ENCODE measurements at regions not wholly inside any gene's neighbourhood (a gene's known extent, or its start where the extent isn't known, plus 50 kb on each side); places are given as distances from the start of the nearest gene placed in this dataset.
A peak's percentile ranks its signal among the peaks of the same experiment; 100 is the strongest.

DNA sequence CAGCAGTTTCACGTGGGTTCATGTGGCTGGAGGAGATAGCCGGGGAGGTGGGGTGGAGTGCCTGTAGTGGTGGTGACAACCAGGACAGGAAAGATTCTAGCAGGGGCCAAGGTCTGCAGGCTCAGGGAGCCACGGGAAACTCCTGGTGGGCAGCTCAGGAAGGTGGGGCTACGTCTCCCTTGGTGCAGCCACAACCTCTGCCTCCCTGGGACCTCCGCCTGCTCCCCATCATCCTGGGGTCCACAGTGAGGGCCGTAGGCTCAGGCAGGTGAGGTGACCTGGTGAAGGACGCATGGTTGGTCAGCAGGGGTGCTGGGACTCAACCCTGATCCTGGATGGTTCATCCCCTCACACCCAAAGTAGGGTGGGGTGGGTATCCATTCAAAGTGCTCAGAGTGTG is 524.1 kb downstream of the TBC1D22A start:
- DNase-seq = no peak

DNA sequence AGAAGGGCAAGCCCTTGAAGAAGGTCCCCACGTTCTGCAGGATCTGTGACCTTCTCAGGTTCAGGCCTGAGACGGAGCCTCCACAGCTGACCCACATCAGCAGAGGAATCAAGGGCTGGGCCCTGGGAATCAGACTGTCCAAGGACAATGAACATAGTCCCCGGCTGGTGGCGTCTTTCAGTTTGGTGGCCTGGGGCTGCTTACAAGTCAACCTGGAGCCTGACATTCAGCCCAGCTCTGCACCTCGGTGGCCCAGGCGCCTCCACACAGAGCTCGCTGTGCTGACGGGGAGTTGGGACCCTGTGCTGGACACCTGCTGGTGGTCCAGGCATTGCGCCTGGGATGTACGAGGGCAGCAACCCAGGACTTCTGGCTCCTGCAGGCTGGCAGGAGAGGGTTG is 523.5 kb downstream of the TBC1D22A start:
- DNase-seq = no peak

GRCh38 chr22:47284822-47285221 is 522.4 kb downstream of the TBC1D22A start:
- DNase-seq = no peak

DNA sequence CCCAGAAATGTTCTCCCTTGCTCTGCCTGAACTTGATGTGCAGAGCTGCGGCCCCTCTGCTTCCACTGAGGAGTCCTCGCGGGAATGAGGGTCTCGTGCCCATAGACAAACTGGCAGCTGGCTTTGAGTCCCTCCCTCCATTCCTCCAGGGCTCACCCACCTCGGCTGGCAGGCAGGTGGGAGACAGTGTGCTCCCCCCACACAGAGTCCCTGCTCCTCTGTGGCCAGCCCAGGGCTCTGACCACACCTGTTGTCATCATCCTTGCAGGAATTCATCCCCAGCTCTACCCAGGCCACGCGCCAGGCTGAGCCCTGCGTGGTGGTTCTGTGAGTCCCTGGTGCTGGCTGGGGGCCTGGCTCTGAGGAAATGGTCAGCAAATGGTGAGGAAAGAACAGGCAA is 521.9 kb downstream of the TBC1D22A start:
- no peak for DNase-seq

- DNase-seq = no peak
Observed at GRCh38 chr22:47283616-47284270, 521.3 kb downstream of the TBC1D22A start.

GRCh38 chr22:47282851-47283250 is 520.4 kb downstream of the TBC1D22A start:
- no peak for DNase-seq

- no peak for DNase-seq
Observed at GRCh38 chr22:47282366-47282765, 519.9 kb downstream of the TBC1D22A start.

GRCh38 chr22:47281126-47282106 is 519.0 kb downstream of the TBC1D22A start:
- DNase-seq = no peak

GRCh38 chr22:47280301-47280700 is 517.9 kb downstream of the TBC1D22A start:
- no peak for DNase-seq

DNA sequence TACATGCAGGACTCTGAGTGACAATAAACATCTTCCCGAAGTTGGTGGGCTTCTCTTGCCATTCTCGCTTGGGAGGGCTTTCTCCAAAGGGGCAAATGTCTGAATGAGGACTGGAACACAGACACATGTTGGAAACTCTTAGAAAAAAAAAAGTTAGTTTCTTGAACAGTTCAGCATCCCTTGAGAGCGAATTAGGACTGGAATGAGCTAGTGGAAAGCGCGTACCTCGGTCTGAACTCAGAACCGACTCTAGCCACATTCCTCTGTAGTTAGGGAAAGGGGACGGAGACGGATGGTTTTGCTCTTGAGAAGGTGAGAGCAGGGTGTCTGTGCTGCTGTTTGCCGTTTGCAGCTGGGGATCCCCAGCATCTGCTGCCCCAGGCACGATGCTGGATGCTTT is 517.3 kb downstream of the TBC1D22A start:
- no peak for DNase-seq

DNA sequence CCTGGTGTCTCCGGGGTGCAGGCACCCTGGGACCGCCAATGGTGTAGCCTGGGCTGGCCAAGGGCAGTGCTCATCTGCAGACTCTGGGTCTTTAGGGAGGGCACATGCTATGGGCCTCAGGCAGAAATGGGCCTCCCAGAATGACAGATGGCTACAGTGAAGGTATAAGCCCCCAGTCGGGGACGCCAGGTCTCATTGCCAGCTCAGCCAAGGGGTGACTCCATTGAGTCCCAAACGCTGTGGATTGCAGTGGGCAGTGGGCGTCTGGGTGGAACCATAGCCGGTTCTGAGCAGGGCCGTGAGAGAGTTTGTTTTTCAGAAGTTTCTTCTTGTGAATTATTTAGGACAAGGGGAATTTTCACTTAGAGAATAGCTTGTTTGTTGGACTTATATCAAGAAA is 516.9 kb downstream of the TBC1D22A start:
- peak; percentile 34 for DNase-seq

DNA sequence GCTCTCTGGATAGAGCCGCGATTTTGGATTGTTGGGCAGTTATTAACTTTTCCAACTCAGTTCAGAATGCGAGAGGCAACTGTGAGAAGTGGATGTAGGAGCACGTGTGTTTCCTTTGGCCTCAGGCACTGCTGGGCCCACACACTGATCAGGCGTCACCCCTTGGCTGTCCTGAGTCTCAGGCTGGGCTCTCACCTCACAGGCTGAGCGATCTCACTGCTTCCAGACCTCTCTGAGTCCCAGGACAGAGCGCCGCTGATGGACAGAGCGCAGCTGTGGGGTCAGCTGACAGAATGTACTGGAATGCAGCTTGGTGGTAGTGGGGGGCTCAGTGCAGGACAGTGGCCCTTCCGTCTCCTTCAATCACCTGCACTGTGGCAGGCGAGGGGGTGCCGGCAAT is 516.2 kb downstream of the TBC1D22A start:
- peak; percentile 28 for DNase-seq

DNA sequence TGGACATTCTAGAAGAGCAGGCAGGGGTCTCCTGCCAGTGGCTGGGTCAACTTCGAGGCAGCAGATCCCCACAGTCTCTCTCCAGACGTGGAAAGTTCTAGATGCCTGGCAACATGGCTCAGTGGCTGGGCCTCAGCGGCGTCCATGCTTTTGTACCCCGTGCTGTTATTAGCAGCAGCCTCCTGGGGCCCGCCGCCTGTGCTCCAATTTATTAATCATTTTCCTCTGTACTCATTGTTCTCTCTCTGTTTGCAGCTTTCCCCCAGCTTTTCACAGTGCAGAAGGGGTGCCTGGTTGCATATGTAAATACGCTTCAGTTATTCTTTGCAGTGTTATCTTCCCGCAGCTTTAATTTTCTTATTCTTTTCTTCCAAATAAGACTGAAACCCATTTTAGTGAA is 515.1 kb downstream of the TBC1D22A start:
- DNase-seq = peak; percentile 17

GRCh38 chr22:47276991-47277390 is 514.5 kb downstream of the TBC1D22A start:
- DNase-seq = no peak

- peak; percentile 21 for DNase-seq
Observed at GRCh38 chr22:47276450-47276820, 514.0 kb downstream of the TBC1D22A start.

DNA sequence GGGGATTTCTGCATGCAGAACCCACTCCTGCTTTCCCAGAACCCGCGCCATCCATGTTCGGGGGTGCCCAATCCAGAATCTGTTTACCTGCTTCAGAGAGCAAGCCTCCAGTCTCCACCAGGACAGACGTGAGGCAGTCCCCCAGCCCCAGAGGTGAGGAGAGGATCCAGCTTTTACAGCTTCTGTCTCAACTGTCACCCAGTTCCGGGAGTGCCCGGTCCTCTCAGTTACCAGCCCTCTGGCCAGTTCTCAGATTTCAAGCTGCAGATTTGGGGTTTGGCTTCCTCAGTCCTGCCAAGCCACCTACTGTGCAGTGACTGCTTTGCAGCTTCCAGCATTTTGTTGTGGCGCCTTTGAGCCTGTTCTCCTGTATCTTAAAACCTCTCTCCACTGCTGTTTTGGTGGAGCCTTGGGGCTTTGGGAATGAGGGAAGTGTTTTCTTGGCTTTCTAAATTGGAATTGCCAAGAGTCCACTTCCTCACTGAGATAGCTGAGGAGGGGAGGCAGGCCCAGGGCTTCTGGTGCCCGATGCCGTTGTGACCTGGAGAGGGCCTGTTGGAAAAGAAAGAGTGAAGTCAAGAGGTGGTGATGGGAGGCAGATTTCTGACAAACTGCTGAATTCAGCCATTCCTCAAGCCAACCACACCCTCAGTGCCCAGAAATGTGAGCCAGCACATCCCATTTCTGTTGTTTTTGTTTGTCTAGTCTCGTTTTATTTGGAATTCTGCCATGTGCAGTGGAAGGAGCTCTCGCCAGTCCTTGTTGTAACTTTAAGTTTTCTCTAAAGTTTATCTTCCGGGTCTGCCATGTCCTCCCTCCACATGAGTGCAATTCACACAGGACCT is 513.4 kb downstream of the TBC1D22A start:
- peak; percentile 48 for DNase-seq

- peak; percentile 12 for DNase-seq
Observed at GRCh38 chr22:47274196-47274595, 511.7 kb downstream of the TBC1D22A start.

DNA sequence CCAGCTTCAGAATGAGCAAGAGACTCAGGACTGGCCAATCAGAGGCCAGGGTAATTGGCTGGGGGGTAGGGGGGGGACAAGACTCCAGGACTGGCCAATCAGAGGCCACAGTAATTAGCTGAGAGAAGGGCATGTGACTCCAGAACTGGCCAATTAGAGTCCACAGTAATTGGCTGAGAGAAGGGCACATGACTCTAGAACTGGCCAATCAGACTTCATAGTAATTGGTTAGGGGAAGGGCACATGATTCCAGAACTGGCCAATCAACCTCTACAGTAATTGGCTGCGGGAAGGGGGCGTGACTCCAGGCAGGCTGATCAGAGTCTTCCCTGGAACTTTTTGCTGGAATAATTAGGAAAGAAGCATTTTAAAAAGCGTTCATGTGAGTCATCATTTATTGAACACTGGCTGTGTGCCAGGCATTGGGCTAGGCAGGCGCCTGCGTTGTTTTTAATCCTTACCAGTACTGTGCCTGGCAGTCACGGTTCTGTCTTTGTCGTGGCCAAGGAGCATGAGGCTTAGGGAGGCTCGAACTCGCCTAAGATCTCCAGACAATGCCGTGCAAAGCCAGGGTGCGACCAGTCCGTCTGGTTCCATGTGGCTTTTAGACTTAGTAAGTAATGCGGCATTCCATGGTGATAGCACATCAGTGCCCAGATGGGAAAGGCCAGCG is 508.1 kb downstream of the TBC1D22A start:
- peak; percentile 62 for DNase-seq

GRCh38 chr22:47269516-47270088 is 507.2 kb downstream of the TBC1D22A start:
- DNase-seq = peak; percentile 22

DNA sequence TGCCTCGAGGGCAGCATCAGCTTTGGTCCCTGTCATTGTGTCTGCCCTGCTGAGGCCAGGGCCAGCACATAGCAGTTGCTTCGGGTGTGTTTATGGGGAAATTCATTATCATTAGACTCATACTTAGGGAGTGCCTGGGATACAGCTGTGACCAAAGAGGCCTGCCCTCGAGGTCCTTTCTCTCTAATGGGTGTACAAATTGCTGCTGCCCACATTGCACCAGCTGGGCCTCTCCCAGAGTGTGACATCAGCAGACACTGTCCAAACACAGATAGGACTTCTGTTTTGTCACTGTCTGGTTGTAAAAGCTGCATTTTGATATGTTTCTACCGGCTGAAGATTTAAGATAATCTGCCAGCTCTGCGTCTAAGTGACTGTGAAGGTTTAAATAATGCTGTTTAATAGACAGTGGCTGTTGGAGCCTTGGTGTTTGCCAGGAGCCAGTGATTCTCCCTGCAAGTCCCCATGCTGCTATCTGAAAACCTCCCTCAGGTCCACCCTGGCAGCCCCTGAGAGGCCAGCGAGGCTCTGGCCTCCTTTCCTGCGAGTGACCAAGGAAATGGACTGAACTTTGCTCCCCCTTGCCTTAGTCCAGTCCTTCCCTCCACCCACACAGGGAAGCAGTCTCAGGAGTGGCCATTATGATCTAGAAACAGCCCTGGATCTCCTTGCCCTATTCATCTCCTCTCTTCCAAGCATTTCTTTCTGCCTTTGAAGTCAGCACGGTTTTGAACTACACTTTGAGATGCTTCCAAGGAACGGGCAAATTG is 505.2 kb downstream of the TBC1D22A start:
- no peak for DNase-seq

- no peak for DNase-seq
Observed at GRCh38 chr22:47266329-47266728, 503.9 kb downstream of the TBC1D22A start.

DNA sequence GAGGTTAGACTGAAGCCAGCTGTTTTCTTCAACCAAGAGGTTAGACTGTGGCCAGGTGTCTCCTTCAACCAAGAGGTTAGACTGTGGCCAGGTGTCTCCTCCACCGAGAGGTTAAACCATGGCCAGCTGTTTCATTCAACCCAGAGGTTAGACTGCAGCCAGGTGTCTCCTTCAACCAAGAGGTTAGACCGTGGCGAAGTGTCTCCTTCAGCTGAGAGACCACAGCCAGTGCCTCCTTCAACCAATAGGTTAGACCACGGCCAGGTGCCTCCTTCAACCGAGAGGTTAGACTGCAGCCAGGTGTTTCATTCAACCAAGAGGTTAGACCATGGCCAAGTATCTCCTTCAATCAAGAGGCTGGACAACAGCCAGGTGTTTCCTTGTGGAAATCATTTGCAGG is 498.1 kb downstream of the TBC1D22A start:
- DNase-seq = no peak
